DOHH2 (cell line): ENCODE measurements at regions not wholly inside any gene's neighbourhood (a gene's known extent, or its start where the extent isn't known, plus 50 kb on each side); places are given as distances from the start of the nearest gene placed in this dataset.

ENCODE experiments used
- EZH2phosphoT487 ChIP-seq: fragments of 200-600 bp; sonication (generic); IDR thresholded peaks from 2 replicates; pipeline ENCODE4 v1.6.1; 2017; ENCODE audit warnings: borderline replicate concordance, mild to moderate bottlenecking, antibody characterized with exemption, low read length, moderate library complexity, mixed read lengths
- TF ChIP-seq, protein P1 (sequence below): fragments of 200-600 bp; sonication (generic); IDR thresholded peaks from one replicate; pipeline ENCODE4 v1.5.1; 2014; ENCODE audit warnings: antibody characterized with exemption, mild to moderate bottlenecking, low read depth, low read length; ENCODE audit not compliant: poor library complexity, severe bottlenecking

DNA sequence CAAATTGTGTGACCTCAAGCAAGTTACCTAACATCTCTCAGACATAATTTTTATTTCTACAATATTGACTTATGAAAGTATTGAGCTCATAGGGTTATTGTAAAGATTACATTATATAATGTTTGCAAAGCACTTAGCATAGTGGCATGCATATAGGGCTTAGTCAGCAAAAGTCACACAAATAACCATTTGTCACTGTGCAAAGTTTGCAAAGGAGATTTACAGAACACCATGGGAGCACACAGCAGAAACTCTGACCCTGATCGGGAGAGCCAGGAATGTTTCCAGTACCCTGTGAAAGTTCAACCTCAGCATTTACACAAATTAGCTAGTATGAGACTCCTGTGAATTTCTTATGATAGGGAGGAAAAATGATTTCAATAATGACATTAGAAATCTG, 804.6 kb upstream of the RAG2 start:
- TF ChIP-seq, protein P1, sequence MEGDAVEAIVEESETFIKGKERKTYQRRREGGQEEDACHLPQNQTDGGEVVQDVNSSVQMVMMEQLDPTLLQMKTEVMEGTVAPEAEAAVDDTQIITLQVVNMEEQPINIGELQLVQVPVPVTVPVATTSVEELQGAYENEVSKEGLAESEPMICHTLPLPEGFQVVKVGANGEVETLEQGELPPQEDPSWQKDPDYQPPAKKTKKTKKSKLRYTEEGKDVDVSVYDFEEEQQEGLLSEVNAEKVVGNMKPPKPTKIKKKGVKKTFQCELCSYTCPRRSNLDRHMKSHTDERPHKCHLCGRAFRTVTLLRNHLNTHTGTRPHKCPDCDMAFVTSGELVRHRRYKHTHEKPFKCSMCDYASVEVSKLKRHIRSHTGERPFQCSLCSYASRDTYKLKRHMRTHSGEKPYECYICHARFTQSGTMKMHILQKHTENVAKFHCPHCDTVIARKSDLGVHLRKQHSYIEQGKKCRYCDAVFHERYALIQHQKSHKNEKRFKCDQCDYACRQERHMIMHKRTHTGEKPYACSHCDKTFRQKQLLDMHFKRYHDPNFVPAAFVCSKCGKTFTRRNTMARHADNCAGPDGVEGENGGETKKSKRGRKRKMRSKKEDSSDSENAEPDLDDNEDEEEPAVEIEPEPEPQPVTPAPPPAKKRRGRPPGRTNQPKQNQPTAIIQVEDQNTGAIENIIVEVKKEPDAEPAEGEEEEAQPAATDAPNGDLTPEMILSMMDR, result no peak
- TF ChIP-seq EZH2phosphoT487, result no peak
